Epithelial cell of proximal tubule (primary cell): ENCODE measurements at regions not wholly inside any gene's neighbourhood (a gene's known extent, or its start where the extent isn't known, plus 50 kb on each side); places are given as distances from the start of the nearest gene placed in this dataset.

Experiments used
- DNase-seq: peaks from one replicate; pipeline ENCODE4 v3.0.0-alpha.2; 2011; ENCODE audit warnings: low read depth
- H3K4me3 ChIP-seq: 2 replicates; pipeline ENCODE4 v1.5.1; 2011; ENCODE audit warnings: low read depth, mild to moderate bottlenecking, low read length
- TF ChIP-seq, protein P1 (sequence below): conservative IDR thresholded peaks from 2 replicates; pipeline ENCODE4 v1.5.1; 2012; ENCODE audit warnings: low read depth, mild to moderate bottlenecking, low read length

DNA sequence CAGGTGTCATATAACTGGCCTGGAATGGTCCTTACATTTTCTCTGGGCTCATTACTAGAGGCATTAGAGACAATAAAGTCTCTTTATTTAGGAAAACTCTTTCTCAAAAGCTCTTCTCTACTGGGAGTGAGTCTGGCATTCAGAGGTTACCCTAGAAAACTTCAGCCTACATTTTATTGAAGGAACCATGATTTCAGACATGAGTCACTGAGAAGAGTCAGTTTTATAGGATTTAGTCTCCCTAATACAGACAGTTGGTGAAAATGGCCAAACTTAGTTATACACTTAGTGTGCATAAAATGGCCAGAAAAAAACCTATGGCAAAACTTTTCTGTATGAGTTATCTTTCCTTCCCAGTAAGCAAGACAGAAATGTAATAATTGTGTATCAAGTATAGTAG lies 689.4 kb downstream of the ZEB2 start:
- no peak for DNase-seq
- TF ChIP-seq, protein P1, sequence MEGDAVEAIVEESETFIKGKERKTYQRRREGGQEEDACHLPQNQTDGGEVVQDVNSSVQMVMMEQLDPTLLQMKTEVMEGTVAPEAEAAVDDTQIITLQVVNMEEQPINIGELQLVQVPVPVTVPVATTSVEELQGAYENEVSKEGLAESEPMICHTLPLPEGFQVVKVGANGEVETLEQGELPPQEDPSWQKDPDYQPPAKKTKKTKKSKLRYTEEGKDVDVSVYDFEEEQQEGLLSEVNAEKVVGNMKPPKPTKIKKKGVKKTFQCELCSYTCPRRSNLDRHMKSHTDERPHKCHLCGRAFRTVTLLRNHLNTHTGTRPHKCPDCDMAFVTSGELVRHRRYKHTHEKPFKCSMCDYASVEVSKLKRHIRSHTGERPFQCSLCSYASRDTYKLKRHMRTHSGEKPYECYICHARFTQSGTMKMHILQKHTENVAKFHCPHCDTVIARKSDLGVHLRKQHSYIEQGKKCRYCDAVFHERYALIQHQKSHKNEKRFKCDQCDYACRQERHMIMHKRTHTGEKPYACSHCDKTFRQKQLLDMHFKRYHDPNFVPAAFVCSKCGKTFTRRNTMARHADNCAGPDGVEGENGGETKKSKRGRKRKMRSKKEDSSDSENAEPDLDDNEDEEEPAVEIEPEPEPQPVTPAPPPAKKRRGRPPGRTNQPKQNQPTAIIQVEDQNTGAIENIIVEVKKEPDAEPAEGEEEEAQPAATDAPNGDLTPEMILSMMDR = no peak
- no peak overlapping the region for H3K4me3 ChIP-seq

DNA sequence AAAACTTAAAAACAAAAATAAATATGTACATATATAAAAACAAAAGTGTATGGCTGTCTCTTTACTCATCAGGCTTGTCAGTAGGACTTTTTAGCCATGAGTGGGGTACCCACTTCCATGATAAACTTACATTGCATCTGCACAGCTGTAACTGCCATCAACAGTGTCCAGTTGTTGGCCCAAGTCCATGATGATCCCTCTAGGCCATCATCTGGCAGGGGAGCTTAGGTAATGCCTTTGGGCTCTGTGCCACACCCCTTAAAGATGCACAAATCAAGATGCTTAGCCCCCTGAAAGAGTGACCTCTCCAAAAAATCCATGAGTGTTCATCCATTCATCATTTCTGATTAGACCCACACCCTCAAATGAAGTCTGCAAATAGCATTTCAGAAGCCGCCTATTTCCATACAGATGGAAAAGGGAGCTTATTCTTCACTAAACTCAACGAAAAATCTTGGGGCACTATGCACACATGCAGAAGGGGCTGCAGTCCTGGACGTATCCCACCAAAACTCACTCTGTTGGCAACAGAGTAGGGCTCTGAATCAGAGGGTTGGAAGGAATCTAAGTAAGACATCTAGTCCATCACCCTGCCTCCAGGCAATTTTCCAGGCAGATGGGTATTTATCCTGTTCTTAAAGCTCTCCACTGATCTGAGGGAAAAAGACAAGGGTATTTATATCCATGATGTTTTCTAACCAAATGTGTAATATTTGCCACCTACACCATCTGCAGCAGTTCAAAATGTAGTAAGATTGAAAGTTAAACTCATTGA lies 691.0 kb downstream of the ZEB2 start:
- TF ChIP-seq, protein P1 = no peak
- no peak overlapping the region for H3K4me3 ChIP-seq
- DNase-seq = no peak

DNA sequence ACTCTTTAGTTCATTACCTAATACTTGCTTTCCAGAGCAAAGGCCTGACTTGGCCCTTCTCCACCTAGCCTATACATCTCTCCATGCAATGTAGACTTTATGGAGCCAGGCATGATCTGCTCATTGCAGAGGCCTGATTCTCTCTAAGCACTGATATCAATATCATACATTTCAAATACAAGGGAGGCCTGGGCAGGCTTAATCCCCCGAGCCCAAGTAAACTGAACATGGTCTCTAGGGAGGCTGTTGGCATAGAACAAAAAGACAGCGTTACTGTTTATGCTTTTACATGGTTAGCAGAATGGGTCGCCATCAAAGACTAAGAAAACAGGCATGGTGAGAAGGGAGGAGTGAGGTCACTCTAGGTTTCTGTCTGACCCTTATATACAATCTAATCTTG lies 695.1 kb downstream of the ZEB2 start:
- no peak for DNase-seq
- H3K4me3 ChIP-seq = no peak overlapping the region
- TF ChIP-seq, protein P1 = no peak

DNA sequence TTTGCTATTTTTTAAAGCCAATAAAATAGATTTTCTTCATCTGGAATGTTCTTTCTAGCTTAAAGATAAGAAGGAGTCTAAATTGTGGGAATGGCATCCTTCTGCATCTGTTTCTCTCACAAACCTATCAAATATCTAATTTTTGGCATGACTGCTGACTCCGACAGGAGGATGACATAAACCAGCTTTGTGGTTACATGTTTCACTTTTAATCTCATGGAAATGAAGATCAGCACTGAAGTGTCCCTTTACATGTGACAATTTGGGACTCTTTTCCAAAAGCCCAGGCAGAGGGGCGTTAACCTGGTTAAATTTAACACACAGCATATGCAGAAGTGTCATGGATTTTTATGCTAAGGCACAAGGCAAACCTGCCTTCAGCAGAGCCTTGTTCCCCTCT lies 694.7 kb downstream of the ARHGAP15 start:
- TF ChIP-seq, protein P1 = no peak

DNA sequence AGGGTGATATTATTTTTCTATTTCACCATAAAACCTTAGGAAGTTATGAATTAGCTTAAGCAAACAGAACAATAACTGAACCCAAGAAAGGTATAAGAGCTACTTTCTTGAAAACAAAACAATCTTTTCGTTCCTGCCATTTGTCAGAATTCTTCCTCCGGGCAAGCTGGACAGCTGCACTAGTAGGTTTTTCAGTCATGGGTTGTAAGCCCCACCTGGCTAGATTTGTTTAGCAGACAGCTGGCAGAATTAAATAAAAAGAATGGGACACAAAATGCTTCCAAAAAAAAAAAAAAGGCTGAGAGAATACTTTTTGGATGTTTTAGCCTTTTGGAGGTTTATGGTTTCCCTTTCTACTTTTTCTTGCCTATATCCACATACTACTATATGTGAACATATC lies 694.1 kb downstream of the ARHGAP15 start:
- no peak overlapping the region for H3K4me3 ChIP-seq
- TF ChIP-seq, protein P1 = no peak
- no peak for DNase-seq

More for the DNA sequence above, 694.7 kb downstream of the ARHGAP15 start:
- DNase-seq = no peak
- H3K4me3 ChIP-seq = no peak overlapping the region

DNA sequence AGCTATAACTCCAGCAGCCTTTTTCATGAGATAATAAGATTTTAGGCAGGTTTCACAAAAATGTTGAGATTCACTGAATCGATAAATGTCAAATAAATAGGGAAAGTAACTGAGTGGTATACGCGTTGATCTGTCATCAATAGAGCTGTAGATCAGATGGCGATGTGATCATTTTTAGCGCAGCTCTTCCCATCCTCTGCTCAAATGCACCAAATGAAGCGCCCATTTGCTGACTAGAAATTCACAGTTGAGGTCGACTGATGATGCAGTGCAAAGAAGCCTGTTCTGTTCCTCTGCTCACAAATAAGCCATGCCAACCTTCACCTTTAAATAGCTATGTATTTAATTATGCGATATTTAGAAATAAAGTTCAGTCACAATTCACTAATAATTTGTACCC lies 693.5 kb downstream of the ARHGAP15 start:
- no peak overlapping the region for H3K4me3 ChIP-seq

More for the DNA sequence above, 693.5 kb downstream of the ARHGAP15 start:
- TF ChIP-seq, protein P1 = no peak
- no peak for DNase-seq
